ENCODE measurements at regions not wholly inside any gene's neighbourhood (a gene's known extent, or its start where the extent isn't known, plus 50 kb on each side); places are given as distances from the start of the nearest gene placed in this dataset.

- no peaks in the 10 kb centered on the region for H3K36me3 Mint-ChIP-seq
- TF ChIP-seq CTCF (conservative IDR thresholded peaks at IDR 0.05), result no peak
- H3K4me3 Mint-ChIP-seq, result no peak overlapping the region
These were observed 96.6 kb upstream of the B3GAT2 start for GRCh38 chr6:71053475-71053874.

GRCh38 chr6:71056656-71057055, 99.8 kb upstream of the B3GAT2 start:
- Mint-ChIP-seq H3K4me1 (ENCODE audit: unreplicated experiment) (no peaks in the 10 kb centered on the region), H3K4me3 (no peak overlapping the region), H3K27ac (no peak overlapping the region), H3K9me3 (no peaks in the 10 kb centered on the region), H3K36me3 (no peaks in the 10 kb centered on the region), H3K27me3 (no peaks in the 10 kb centered on the region)
- no peak for TF ChIP-seq CTCF (conservative IDR thresholded peaks at IDR 0.05)
- no peak for DNase-seq (ENCODE audit: extremely low spot score, unreplicated experiment)

More at GRCh38 chr6:71053475-71053874, 96.6 kb upstream of the B3GAT2 start:
- H3K27ac Mint-ChIP-seq, result no peak overlapping the region
- H3K9me3 Mint-ChIP-seq, result no peaks in the 10 kb centered on the region
- DNase-seq (ENCODE audit: extremely low spot score, unreplicated experiment), result no peak
- no peaks in the 10 kb centered on the region for H3K27me3 Mint-ChIP-seq
- H3K4me1 Mint-ChIP-seq (ENCODE audit: unreplicated experiment), result no peaks in the 10 kb centered on the region

- Mint-ChIP-seq H3K4me3 (no peak overlapping the region), H3K27me3 (no peaks in the 10 kb centered on the region), H3K27ac (no peak overlapping the region), H3K36me3 (no peaks in the 10 kb centered on the region), H3K9me3 (peaks cover 4% of the 10 kb centered on the region), H3K4me1 (ENCODE audit: unreplicated experiment) (no peaks in the 10 kb centered on the region)
- no peak for DNase-seq (ENCODE audit: extremely low spot score, unreplicated experiment)
- no peak for TF ChIP-seq CTCF (conservative IDR thresholded peaks at IDR 0.05)
These were observed 109.3 kb upstream of the B3GAT2 start for GRCh38 chr6:71066153-71066552.

- no peak for TF ChIP-seq CTCF (conservative IDR thresholded peaks at IDR 0.05)
- Mint-ChIP-seq H3K4me3 (no peak overlapping the region), H3K27ac (no peak overlapping the region), H3K27me3 (no peaks in the 10 kb centered on the region), H3K36me3 (no peaks in the 10 kb centered on the region), H3K9me3 (peaks cover 4% of the 10 kb centered on the region), H3K4me1 (ENCODE audit: unreplicated experiment) (no peaks in the 10 kb centered on the region)
- no peak for DNase-seq (ENCODE audit: extremely low spot score, unreplicated experiment)
These were observed 111.0 kb upstream of the B3GAT2 start for GRCh38 chr6:71067816-71068215.

- no peak for DNase-seq (ENCODE audit: extremely low spot score, unreplicated experiment)
- Mint-ChIP-seq H3K27me3 (peaks cover 4% of the 10 kb centered on the region), H3K9me3 (no peaks in the 10 kb centered on the region), H3K4me1 (ENCODE audit: unreplicated experiment) (no peaks in the 10 kb centered on the region), H3K36me3 (no peaks in the 10 kb centered on the region), H3K4me3 (no peak overlapping the region), H3K27ac (no peak overlapping the region)
- no peak for TF ChIP-seq CTCF (conservative IDR thresholded peaks at IDR 0.05)
These were observed 115.6 kb upstream of the B3GAT2 start for GRCh38 chr6:71072508-71072907.

GRCh38 chr6:71077655-71078054, 120.8 kb upstream of the B3GAT2 start:
- no peaks in the 10 kb centered on the region for H3K36me3 Mint-ChIP-seq
- peaks cover 4% of the 10 kb centered on the region for H3K27me3 Mint-ChIP-seq
- H3K9me3 Mint-ChIP-seq, result no peaks in the 10 kb centered on the region
- no peak overlapping the region for H3K4me3 Mint-ChIP-seq
- TF ChIP-seq CTCF (conservative IDR thresholded peaks at IDR 0.05), result no peak
- DNase-seq (ENCODE audit: extremely low spot score, unreplicated experiment), result no peak
- no peak overlapping the region for H3K27ac Mint-ChIP-seq
- H3K4me1 Mint-ChIP-seq (ENCODE audit: unreplicated experiment), result no peaks in the 10 kb centered on the region
